NCI-H146 treated with DMSO at 0.1 percent for 48 hours (cell line): ENCODE measurements at regions not wholly inside any gene's neighbourhood (a gene's known extent, or its start where the extent isn't known, plus 50 kb on each side); places are given as distances from the start of the nearest gene placed in this dataset.
A peak's percentile ranks its signal among the peaks of the same experiment; 100 is the strongest.

Source experiments
- DNase-seq: peaks from one replicate; lab custom pipeline; 2025; ENCODE audit not compliant: unreplicated experiment; lab: John Stamatoyannopoulos, UW

DNA sequence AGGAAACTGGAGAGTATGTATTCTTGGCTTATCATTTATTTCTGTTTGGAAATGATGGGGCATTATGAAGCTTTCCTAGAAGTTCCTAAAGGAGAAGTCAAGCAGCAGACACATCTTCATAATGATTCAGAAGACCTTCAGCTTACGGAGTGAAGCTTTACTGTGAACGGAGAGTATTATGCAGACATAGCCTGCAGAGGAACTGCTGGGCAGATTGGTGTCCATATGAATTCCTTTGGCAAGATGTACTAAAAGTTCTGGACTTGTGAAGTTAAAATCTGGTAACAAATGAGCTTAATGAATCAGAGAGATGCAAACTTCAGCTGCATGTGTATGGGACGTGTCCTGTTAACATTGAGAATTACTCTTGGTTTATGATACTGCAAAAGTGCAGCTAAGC lies 60.1 kb downstream of the NABP1 start:
- DNase-seq, result no peak

DNA sequence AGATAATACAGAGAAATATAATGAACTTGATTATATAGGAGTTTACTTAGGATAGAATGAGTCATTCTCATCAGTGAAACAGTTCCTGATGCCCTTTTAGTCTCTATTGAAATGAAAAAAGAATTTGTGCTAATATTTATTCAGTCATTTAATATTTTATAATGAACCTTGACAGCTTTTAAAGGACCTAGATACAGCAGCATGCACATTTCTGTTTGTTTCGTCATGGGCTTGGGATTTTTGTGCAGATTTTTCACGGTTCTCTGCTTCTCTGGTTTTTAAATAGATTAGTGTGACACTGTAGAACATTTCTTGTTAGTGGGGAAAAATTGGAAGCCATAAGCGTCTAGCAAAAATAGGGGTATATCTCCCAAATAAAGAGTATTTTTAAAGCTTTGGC lies 60.7 kb downstream of the NABP1 start:
- peak; percentile 8 for DNase-seq

DNA sequence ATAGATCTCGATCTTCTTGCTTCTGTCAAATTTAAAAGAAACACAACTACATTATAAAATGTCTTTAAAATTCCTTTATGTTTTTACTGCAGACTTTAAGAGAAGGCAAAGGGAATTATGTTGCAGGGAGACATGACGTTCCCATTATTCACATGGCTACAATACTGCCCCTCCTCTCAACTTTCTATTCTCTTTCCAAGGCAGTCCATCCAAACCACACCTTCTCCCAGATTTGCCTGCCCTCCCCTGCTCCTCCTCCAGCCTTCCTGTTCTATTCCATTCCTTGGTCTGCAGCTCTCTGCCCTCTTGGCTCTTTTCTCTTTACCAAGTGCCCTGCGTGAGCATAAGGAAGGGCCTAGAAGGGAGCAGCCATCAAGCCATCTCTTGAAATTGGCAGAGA lies 61.3 kb downstream of the NABP1 start:
- no peak for DNase-seq

DNA sequence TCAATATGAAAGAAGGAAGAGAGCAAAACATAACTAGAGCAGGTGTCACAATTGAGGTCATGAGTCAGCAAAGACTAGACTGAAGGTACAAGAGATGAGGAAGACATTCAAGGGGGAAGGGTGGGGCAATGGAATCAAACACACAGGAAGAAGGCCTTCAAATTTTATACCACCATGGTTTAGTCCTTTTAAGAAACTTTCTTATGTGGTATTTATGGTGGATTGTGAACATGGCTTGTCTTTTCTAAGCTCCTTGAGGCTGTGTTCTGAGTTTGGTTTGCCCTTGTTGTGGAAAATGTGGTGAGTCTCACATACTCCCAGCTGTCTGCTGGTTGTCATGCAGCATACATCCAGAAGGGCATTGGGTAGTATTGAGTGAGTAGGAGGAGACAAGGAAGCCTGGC lies 62.1 kb downstream of the NABP1 start:
- DNase-seq, result no peak

DNA sequence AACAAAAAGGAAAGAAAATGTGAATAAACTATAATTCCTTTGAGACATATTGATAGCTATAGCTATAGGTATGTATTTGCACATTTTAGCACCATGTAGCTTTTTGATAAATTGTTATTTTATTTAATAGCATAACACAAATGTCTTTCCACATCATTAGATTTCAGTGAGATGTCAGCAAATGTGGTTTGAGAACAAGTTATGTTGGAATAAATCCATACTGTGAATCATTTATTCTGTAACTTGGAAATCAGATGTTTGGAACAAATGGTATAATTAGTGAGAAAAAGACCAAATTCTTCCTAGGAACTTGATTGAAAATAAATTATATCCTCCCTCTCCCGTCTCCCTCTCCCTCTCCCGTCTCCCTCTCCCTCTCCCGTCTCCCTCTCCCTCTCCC lies 62.8 kb downstream of the NABP1 start:
- DNase-seq, result no peak

GRCh38 chr2:191746346-191747169 lies 68.6 kb downstream of the NABP1 start:
- DNase-seq, result no peak

DNA sequence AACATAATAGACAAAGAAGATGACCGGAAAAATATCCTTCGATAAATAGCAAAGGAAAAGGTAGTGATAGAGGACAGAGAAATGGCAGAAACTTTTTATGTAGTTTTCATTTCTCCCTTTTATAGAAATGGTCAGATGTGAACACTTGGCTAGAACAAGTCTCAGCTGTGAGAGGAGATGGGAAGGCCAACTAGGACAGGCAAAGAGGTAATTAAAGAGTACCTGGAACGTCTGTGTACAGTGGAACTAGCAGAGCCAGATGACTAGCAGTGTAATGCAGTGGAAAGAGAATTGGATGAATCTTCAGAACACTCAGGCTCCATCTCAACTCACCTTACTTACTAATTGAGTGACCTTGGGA lies 69.2 kb downstream of the NABP1 start:
- DNase-seq, result no peak

- no peak for DNase-seq
Measured at GRCh38 chr2:191748059-191748461, 70.1 kb downstream of the NABP1 start.

DNA sequence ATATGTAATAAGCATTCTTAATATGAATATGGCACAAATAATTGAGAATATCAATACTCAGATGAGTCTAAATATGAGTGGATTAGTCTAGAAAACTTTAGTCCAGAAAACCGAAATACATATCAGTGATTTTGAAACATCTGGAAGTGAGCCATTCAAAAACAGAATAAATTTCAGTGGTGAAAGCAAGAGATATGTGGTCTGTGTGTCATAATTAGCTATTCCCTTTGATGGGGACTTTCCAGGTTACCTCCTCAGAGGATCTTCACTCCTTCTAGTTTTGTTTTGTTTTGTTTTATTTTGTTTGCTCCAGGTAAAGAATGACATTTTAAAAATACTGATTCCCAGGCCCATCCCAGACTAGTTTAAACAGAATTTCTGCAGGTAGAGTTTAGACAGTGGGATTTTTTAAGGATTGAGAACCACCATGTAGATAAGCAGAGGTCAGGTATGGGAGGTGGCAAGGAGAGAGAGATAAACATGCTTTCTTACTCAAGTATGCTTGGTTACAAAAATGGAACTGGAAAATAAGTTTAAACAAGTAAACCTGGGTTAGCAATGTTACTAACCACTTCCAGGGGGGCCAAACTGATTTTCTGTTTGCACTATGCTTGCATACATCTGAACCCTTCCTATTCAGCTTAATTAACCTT lies 70.7 kb downstream of the NABP1 start:
- DNase-seq, result no peak

DNA sequence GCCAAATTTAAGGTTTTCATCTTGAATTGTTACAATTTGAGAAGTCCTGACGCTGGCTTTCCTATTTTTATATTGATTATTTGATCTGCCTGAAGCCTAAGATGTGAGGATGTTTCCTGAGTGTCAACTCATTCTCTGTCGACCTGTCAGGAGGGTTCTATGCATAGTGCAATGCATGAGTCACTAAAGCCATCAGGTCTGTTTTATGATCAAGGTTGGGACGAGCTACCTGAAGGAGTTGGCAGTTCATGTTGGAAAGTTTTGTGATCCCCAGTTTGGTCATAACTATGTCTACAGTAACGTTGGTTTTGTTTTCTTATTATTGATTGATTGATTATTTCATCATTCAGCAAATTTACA lies 71.2 kb downstream of the NABP1 start:
- DNase-seq, result no peak

GRCh38 chr2:191754103-191754502 lies 76.2 kb downstream of the NABP1 start:
- no peak for DNase-seq

DNA sequence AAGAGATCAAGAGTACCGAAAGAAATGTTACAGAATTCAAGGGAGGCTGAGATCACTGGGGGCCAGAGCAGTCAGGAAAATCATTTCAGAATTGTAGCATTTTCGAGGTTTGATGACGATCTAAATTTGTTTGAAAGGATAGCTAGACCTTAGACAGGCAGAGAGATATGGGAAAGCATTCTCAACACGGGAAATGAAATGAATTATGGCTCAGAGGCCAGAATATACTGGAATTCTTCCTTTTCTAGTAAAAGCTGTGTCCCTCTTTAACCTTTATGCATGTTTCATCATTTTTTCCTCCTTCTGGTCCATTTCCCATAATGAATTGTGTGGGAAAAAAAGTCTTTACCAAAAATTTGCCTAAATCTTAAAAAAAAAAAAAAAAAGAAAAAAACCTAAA lies 78.8 kb downstream of the NABP1 start:
- no peak for DNase-seq

- no peak for DNase-seq
Measured at GRCh38 chr2:191757208-191757607, 79.3 kb downstream of the NABP1 start.

DNA sequence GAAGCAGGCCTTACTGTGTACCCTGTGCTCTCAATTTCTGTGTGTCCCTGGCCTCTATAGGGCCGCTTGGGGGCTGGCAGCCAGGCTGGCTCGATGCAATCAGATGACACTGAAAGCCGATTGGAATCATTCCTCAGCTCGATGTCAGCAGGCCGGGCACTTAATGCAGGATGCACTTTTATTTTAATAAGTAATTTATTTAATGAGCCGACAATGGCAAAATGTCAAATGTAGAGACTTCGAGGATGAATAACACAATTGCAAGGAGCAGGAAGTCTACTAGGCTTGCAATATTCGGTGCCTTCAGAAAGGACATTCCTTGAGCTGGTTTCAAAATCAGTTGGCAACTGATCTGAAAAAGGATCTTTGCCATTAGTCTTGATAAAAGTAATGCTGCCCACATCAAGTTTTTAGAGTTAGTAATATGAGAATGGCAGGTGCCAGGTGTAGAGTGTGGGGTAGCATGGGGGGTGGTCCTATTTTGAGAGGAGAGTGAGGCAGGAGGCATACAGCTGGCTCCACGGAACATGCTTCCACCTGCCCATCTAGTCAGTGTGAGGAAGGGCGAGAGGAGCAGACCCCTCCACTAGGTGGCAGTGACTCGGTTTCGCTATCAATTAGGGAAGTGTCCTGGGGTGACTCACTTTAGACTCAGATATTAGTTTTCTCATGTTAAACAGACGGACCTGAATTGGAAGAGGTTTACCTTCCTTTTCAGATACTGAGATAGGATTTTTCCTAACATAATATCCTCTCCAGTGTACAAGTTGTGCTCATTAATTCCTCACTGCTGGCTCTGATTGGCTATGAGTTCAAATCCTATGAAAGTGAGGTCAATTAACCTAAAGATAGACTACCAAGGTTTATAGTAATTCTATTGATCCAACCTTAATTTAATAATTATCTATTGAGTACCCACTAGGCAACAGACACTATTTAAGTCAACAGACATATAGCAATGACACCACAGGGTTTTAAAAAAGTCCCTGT lies 80.9 kb downstream of the NABP1 start:
- peak; percentile 52 for DNase-seq

DNA sequence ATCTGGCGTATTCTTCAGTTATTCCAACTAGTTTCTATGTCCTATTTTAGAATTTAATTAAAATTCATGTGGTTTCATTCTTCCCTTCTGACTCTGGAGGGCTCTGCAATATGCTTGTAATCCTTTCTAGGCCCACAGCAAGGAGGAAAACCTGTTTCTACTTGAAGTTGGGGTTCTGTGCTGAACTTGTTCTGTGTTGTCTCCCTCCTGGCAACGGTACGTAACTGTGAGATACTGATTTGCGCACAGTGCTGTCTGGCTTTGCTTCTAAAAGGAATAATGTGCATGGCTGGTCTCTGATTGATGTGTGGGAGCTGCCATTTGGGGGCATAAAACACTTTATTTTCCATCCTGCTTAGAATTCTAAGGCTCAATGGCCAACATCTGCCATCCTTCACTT lies 81.7 kb downstream of the NABP1 start:
- no peak for DNase-seq

DNA sequence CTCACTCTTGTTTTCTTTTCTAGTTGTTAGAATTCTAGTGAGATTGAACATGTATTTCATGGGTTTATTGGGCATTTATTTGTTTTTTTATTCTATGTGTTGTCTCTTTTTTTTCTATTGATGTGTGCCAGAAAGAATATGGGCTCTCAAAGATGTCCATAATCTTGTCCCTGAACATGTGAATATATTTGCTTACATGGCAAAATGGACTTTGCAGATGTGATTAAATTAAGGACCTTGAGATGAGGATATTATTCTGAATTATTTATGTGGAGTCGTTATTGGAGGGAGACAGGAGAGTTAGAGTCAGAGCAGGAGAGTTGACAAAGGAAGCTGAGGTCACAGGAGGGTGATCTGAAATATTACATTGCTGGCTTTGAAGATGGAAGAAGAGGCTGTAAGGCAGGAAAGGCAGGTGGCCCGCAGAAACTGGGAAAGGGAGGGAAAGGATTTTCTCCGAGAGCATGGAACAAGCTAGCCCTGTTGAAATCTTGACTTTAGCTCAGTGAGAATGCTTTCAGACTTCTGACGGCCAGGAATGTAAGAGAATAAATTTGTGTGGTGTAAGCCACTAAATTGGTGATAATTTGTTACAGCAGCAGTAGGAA lies 82.8 kb downstream of the NABP1 start:
- no peak for DNase-seq

- DNase-seq, result no peak
Measured at GRCh38 chr2:191773136-191773535, 73.8 kb downstream of the CAVIN2 start.

GRCh38 chr2:191777351-191777750 lies 69.5 kb downstream of the CAVIN2 start:
- no peak for DNase-seq

- no peak for DNase-seq
Measured at GRCh38 chr2:191778041-191778440, 68.8 kb downstream of the CAVIN2 start.

- DNase-seq, result no peak
Measured at GRCh38 chr2:191782351-191782750, 64.5 kb downstream of the CAVIN2 start.

- no peak for DNase-seq
Measured at GRCh38 chr2:191783416-191783815, 63.5 kb downstream of the CAVIN2 start.
